Right lobe of liver (tissue), 4 donors: ENCODE measurements at regions not wholly inside any gene's neighbourhood (a gene's known extent, or its start where the extent isn't known, plus 50 kb on each side); places are given as distances from the start of the nearest gene placed in this dataset.

Experiments
- CTCF ChIP-seq, 4 donors: fragments of 200-600 bp in 3 of 4; fragments of 450-650 bp in 1 of 4; IDR thresholded peaks; one replicate each; pipeline versions ENCODE4 v1.5.1 to v1.8.0; 2016 to 2022; ENCODE audit warnings: antibody characterized with exemption in 4 of 4, mild to moderate bottlenecking in 2 of 4
- POLR2A ChIP-seq: fragments of 450-650 bp; IDR thresholded peaks from one replicate; pipeline ENCODE4 v1.6.1; 2017; ENCODE audit warnings: antibody characterized with exemption, mild to moderate bottlenecking
- donor health status: DM: no; HTN: no; CAD: no.
- donor health status: DM: no; HTN: no; CAD: no.
- donor health status: DM: no; HTN: yes; CAD: no.

GRCh38 chr5:20305463-20305862 lies 317.5 kb upstream of the CDH18 start:
- no peak for TF ChIP-seq POLR2A
- no peak for TF ChIP-seq CTCF (IDR thresholded peaks at IDR 0.05)
